ENCODE measurements at regions not wholly inside any gene's neighbourhood (a gene's known extent, or its start where the extent isn't known, plus 50 kb on each side); places are given as distances from the start of the nearest gene placed in this dataset.
A peak's percentile ranks its signal among the peaks of the same experiment; 100 is the strongest.
"Not testable (repeated sequence)": the region's sequence is repeated elsewhere in the genome, so short reads cannot be mapped to it uniquely, and the experiment has no call there.

DNA sequence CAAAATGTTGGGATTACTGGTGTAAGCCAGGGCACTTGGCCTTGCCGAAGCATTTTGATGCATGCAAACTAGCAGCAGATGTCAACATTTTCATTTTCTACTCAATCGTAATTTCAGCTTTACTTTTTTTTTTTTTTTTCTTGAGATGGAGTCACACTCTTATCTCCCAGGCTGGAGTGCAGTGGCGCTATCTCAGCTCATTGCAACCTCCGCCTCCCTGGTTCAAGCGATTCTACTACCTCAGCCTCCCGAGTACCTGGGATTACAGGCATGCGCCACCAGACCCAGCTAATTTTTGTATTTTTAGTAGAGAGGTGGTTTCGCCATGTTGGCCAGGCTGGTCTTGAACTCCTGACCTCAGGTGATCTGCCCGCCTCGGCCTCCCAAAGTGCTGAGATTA lies 373.3 kb upstream of the RGS6 start:
- not testable (repeated sequence) for H3K4me3 ChIP-seq (ENCODE audit: low read depth, low read length); DNase-seq (ENCODE audit: low read depth)

DNA sequence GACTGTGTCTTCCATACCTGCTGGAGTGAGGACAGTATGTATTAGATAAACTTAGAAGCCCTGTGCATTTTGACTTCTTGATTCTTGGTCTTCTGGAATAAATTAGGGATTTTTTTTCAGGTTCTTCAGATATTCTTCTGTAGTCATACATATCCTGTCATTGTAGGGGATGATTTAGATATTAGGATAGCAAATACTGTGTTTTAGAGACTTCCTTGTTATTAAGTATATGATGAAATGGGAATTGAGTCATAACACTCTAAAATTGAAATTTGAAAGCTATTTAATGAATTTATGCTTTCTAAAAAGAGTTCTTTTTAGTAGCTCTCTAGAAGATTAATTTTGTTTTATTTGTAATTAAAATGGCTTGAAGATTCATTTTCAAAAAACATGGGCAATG lies 371.5 kb upstream of the RGS6 start:
- DNase-seq (ENCODE audit: low read depth) = no peak
- H3K4me3 ChIP-seq (ENCODE audit: low read depth, low read length) = no peak overlapping the region

DNA sequence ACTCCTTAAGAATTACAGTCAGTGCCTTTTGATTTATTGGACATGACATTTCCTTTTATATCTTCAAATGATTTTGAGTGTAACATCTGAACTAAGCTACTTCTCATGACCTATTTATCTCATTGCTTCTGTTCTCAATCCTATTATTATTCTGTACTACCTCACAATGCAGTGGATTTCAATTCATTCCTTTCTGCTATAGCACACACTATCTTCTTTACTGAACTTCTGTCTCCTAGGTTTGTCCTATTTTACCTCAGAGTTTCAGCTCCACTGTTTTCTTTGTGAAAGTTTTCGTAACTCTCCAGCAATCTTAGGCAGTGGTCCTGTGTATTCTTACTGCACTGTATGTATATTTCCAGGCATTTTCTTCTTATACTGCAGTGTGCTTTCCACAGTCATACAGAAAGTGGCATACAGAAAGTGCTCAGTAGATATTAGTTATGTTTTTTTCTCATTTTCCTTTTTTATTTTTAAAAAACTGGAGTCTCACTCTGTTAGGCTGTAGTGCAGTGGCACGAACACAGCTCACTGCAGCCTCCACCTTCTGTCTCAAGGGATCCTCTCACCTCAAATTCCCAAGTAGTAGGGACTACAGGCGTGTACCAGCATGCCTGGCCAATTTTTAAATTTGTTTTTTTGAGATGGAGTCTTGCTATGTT lies 368.6 kb upstream of the RGS6 start:
- DNase-seq (ENCODE audit: low read depth) = no peak
- no peak overlapping the region for H3K4me3 ChIP-seq (ENCODE audit: low read depth, low read length)

DNA sequence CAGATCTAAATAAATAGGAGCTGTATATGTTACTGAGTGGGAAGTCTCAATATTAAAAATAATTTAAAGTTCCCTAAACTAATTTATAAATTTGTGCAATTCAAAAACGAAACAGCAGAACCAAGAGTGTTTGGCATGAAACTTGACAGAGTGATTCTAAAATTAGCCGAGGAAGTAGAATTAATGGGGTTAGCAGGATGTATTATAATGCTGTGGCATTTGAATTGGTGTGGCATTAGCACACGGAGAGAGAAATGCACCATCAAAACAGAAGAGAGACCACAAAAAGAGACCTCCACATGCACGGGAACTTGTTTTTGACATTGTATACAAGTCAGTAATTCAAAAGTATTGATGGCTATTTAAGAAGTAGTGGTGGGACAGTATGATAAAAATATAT lies 366.0 kb upstream of the RGS6 start:
- no peak overlapping the region for H3K4me3 ChIP-seq (ENCODE audit: low read depth, low read length)
- DNase-seq (ENCODE audit: low read depth) = no peak

DNA sequence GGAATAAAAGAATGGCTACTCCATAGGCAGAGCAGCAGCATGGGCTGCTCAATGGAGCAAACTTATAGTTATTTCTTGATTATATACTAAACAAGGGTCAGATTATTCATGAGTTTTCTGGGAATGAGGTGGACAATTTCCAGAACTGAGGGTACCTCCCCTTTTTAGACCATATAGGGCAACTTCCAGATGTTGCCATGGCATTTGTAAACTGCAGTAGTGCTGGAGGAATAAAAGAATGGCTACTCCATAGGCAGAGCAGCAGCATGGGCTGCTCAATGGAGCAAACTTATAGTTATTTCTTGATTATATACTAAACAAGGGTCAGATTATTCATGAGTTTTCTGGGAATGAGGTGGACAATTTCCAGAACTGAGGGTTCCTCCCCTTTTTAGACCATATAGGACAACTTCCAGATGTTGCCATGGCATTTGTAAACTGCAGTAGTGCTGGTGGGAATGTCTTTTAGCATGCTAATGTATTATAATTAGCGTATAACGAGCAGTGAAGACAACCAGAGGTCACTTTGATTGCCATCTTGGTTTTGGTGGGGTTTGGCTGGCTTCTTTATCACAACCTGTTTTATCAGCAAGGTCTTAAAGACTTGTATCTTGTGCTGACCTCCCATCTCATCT lies 364.6 kb upstream of the RGS6 start:
- not testable (repeated sequence) for H3K4me3 ChIP-seq (ENCODE audit: low read depth, low read length)

DNA sequence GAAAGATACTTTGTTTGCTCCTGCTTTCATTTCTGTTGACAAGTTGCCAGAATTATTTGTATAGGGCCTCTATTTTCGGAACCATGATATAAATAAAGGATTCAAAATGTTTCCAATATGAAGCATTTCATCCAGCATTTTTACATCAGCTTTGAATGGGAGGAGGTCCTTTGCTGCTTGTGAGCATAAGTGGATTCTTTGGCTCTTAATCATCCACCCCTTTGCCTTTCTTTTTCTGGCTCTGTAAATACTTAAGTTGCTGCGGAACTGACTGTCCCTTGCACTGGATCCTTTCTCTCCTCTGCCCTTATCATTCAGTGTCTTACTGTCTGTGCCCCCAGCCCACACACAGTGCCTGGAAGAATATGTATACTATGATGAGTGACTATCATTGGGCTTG lies 357.3 kb upstream of the RGS6 start:
- no peak overlapping the region for H3K4me3 ChIP-seq (ENCODE audit: low read depth, low read length)
- DNase-seq (ENCODE audit: low read depth) = peak; percentile 64

More for the DNA sequence above, 364.6 kb upstream of the RGS6 start:
- not testable (repeated sequence) for DNase-seq (ENCODE audit: low read depth)

DNA sequence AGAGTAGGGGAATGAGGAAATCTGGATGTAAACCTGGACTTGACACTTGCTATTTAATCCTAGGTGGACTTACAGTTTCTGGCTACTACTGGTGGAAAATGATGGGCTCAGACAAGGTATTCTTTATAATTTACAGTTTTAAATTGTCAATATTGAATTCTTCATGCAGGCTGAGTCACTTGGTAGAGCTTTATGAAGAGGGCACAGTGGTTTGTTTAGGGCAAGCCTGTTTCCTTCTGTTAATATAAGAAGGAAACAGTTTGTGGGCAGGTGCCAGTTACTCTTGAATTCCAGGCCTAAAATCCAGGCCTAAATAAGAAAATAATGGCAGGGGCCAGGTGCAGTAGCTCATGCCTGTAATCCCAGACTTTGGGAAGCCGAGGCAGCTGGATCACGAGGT lies 355.8 kb upstream of the RGS6 start:
- H3K4me3 ChIP-seq (ENCODE audit: low read depth, low read length) = no peak overlapping the region
- no peak for DNase-seq (ENCODE audit: low read depth)

DNA sequence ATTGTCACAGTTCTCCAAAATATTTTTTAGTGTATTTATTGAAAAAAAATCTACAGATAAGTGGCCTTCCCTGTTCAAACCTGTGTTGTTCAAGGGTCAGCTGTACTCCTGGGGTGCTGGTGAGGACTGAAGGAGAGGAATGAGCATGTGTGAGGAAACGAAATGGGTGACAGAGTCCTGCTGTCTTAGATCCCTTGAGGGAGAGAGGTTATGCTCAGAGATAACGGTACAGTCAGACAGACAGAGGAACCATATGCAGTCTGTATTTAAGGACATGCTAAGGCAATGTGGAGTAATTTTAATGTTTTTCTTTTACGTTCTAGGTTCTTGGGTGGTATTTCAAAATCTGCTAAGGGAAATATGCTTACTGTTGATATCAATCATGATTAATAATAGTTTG lies 352.9 kb upstream of the RGS6 start:
- no peak for DNase-seq (ENCODE audit: low read depth)
- no peak overlapping the region for H3K4me3 ChIP-seq (ENCODE audit: low read depth, low read length)

DNA sequence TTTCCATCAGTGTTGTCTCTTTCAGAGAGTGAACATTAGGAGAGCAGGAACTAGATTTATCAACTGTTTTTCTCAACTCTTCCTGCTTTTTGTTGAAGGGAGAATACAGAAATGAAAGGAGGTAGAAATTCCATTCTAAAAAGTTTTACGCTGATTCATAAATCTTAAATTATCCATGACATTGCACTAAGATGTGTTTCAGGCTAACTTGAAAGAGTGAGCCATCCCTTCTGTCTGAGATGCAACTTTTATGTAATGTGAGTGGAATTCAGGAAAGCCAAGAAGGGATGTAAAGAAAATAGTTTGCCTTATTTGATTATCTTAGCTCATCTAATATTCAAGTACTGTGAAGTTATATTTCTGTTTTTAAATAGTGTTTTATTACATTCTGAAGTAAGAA lies 349.5 kb upstream of the RGS6 start:
- DNase-seq (ENCODE audit: low read depth) = peak; percentile 36
- no peak overlapping the region for H3K4me3 ChIP-seq (ENCODE audit: low read depth, low read length)

DNA sequence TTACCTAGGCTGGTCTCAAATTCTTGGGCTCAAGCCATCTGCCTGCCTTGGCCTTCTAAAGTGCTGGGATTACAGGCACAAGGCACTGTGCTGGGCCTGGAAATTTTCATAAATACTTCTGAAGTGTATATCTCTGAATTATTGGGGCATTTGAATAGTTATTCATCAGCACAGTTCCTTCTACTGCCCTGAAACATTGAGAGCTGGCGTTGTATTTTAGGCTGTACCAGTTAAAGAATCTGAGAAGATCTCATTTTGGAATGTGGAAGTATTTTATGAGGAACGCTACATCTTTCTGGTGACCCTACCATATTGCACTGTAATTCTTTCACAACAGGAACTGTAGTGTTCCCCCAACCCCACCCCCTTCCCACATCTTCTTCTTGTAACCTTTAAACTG lies 349.0 kb upstream of the RGS6 start:
- no peak overlapping the region for H3K4me3 ChIP-seq (ENCODE audit: low read depth, low read length)
- no peak for DNase-seq (ENCODE audit: low read depth)

DNA sequence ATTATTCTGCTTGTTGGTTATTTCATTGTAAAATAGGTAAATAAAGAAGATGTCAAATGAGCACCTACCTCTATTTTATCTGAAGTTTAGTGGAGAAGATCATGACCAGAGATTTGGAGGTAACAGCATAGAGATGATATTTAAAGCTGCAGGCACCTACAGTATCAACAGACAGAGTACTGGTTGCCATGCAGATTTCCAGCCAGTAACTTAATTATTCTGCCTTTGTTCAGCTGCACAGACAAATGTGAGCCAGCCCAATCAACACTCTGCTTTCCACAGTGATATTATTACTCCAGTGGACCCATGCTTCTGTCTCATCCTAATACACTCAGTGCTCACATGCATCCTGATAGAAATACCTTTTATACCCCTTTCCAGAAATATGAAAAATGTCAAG lies 348.5 kb upstream of the RGS6 start:
- no peak for DNase-seq (ENCODE audit: low read depth)

DNA sequence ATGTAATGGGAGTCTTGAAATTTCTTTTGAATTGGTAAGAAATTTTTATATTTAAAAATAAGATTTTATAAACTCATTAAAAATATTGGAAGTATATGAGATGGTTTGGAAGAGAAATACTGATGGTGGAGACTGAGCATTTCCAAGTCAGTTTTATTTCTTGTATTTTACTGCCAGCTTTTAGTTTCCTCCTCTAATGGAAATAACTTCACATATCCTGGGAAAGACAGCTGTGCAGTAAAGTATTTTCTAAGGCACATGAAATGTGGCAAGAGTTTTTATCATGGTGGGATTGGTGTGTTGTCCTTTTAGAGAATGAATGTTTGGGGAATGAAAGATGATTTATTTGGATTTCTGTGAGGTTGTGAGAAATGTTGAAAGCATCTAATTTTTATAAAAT lies 346.9 kb upstream of the RGS6 start:
- H3K4me3 ChIP-seq (ENCODE audit: low read depth, low read length) = no peak overlapping the region
- DNase-seq (ENCODE audit: low read depth) = no peak

More for the DNA sequence above, 348.5 kb upstream of the RGS6 start:
- H3K4me3 ChIP-seq (ENCODE audit: low read depth, low read length) = no peak overlapping the region

DNA sequence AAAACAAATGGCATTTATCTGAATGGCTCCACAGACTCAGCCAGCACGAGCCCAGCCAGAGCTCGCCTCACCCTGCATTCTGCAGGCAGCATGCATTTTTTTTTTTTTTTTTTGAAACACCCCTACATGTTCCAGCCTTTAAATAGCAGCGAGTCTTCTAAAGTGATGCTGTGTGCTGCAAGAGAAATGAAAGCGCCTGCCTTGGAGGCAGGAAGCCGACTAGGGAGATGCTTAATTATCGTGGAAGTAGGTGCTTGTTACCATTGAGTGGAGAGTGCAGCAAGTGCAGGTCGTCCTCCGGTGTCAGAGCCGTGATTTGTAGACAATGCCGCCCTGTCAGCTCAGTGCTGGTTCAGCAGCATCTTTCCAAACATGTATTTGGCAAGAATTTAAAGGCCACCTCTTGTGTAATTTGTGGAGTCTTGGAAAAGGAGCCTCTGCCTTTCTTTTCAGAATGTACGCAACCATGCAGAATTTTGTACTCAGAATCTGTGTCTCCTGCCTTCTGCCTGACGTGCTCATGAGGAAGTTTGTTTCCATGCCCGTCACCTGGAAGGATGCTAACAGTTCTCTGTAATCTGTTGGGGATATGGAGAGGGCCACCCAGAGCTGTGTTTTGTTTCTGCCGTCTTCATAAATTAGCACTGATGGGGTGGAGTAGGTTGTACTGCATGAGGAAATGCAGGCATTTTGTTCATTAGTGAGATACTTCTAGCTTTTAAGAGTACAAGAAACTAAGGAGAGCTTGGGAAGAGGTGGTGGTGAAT lies 345.9 kb upstream of the RGS6 start:
- H3K4me3 ChIP-seq (ENCODE audit: low read depth, low read length) = peak overlapping the region; percentile 30

DNA sequence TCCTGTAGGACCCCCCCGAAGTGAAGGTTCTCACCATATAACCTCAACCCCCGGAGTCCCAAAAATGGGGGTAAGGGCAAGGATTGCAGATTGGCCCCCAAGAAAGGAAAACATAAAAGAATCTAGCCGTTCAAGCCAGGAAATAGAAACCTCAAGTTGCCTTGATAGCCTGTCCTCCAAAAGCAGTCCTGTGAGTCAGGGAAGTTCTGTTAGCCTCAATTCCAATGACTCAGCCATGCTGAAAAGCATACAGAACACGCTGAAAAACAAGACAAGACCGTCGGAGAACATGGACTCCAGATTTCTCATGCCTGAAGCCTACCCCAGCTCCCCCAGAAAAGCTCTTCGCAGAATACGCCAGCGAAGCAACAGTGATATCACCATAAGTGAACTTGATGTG lies 344.2 kb upstream of the RGS6 start:
- no peak overlapping the region for H3K4me3 ChIP-seq (ENCODE audit: low read depth, low read length)
- DNase-seq (ENCODE audit: low read depth) = peak; percentile 49

More for the DNA sequence above, 345.9 kb upstream of the RGS6 start:
- peak; percentile 14 for DNase-seq (ENCODE audit: low read depth)

DNA sequence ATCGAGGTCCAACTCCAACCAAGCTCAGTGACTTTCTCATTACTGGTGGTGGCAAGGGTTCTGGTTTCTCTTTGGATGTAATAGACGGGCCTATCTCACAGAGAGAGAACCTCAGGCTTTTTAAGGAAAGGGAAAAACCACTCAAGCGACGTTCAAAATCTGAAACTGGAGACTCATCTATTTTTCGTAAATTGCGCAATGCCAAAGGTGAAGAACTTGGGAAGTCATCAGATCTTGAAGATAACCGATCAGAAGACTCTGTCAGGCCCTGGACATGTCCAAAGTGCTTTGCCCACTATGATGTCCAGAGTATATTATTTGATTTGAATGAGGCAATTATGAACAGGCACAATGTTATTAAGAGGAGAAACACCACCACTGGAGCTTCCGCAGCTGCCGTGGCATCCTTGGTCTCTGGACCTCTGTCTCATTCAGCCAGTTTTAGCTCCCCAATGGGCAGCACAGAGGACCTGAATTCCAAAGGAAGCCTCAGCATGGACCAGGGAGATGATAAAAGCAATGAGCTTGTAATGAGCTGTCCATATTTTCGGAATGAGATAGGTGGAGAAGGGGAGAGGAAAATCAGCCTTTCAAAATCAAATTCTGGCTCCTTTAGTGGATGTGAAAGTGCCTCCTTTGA lies 343.5 kb upstream of the RGS6 start:
- no peak overlapping the region for H3K4me3 ChIP-seq (ENCODE audit: low read depth, low read length)
- DNase-seq (ENCODE audit: low read depth) = no peak

DNA sequence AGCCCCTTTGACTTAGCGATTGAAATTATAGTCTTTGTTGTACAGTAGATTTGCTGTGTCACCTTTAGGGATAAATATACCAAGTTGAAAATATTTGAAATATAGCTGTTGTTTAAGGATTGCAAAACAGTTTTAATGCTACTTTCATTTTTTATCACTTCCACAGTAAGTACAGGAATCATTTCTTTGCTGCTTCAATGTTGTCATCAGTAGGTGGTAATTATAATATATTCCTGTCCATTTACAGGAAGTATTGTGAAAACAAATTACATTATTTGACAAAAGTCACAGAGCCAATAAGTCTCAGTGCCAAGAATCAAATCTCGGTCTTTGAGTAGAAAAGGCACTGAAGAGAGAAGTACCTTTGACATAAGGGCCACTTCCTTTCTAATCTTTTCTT lies 342.6 kb upstream of the RGS6 start:
- no peak overlapping the region for H3K4me3 ChIP-seq (ENCODE audit: low read depth, low read length)
- DNase-seq (ENCODE audit: low read depth) = no peak

DNA sequence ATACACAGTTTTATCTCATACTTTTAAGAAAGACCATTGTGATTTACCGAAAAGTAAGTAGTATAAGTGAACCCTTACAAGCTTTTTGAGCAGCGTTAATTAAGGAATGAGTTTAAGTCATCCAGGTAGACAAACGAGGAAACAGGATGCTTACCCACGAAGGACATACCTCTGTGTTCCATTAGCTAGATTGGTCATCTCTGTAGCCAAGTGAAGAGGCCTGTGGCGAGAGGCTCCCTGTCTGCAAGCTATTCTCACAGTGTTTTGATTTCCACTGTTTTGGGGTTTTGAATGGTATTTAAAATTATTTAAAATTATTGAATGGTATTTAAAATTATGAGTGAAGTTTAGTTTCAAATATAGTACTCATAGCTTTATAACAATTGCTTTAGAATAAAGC lies 342.1 kb upstream of the RGS6 start:
- H3K4me3 ChIP-seq (ENCODE audit: low read depth, low read length) = no peak overlapping the region
- DNase-seq (ENCODE audit: low read depth) = no peak

DNA sequence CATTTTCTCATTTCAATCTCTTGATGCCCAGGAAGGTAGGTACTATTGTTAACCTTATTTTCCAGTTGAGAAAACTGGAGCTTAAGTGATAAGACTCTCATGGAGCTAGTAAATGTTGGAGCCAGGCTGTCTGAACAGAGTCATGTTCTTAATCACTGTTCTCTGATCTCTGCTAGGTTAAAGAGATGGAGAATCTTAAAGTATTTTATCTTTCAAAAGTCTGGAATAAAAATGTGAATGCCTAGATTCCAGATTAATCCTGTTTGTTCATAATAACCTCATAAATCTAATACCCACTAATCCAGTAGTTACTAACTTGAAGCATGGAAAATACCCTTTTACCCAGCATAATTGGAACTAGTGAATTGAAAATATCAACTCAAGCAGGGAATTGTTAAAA lies 341.0 kb upstream of the RGS6 start:
- no peak for DNase-seq (ENCODE audit: low read depth)
- no peak overlapping the region for H3K4me3 ChIP-seq (ENCODE audit: low read depth, low read length)

DNA sequence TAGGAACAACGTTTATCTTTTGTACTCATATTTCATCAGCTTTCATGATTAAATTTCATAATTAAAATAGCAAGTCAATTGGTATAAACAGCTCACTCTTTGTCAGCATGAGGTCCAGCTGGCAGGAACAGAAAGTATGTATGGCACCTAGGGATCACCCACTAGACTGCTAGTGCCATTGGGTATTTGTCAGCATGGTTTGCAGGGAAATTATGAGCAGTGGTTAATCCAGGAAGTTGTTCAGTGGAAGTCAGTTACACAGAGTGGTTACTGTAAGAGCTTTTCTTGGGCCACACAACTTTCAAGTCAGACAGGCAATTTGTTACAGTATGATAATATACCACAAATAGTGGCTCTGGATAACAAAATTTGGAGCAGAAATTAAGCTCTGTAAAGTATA lies 340.3 kb upstream of the RGS6 start:
- DNase-seq (ENCODE audit: low read depth) = peak; percentile 18
- H3K4me3 ChIP-seq (ENCODE audit: low read depth, low read length) = no peak overlapping the region

DNA sequence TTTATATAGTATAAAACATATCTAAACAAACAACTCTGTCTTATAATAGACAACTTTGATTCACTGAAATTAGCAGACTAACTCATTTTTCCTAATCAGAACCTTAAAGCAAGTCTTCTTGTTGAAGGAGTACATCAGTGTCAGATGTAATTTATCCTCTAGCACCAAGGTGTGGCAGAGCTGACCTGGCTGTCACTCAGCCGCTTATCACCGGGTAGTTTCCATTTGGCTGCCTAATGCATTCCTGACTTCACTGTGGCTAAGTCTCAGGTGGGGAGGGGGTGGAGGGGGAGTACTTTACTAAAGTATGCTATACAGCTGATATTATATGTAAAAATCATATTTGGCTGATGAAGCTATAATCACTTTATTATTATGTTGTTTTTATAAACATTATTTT lies 339.9 kb upstream of the RGS6 start:
- H3K4me3 ChIP-seq (ENCODE audit: low read depth, low read length) = no peak overlapping the region
- no peak for DNase-seq (ENCODE audit: low read depth)

Data from skeletal muscle cell (primary cell).